Lung (tissue), 11 donors: ENCODE measurements at regions not wholly inside any gene's neighbourhood (a gene's known extent, or its start where the extent isn't known, plus 50 kb on each side); places are given as distances from the start of the nearest gene placed in this dataset.

ENCODE experiments used
- ATAC-seq: fragments of 200-7000 bp; cut with Tn5 transposase; one replicate; pipeline ENCODE4 v1.9.1; 2020; ENCODE audit warnings: moderate number of reproducible peaks; ENCODE audit not compliant: insufficient read depth, low FRiP score
- DNase-seq, 3 donors: peaks; one replicate each; pipeline ENCODE4 v3.0.0-alpha.2; 2013 to 2017
- H3K27ac ChIP-seq, 2 donors: one replicate each; pipeline ENCODE4 v1.5.1; 2013; ENCODE audit warnings: mild to moderate bottlenecking in 2 of 2, moderate library complexity in 2 of 2, control low read depth in 1 of 2, inconsistent platforms in 1 of 2, low read depth in 1 of 2, low read length in 1 of 2
- H3K27me3 ChIP-seq, 3 donors: one replicate each; pipeline ENCODE4 v1.5.1; 2013; ENCODE audit warnings: low read length in 2 of 3; ENCODE audit not compliant: control insufficient read depth in 3 of 3, insufficient read depth in 3 of 3
- H3K36me3 ChIP-seq, 4 donors: one replicate each; pipeline ENCODE4 v1.5.1; 2013; ENCODE audit warnings: low read length in 4 of 4, mild to moderate bottlenecking in 1 of 4, moderate library complexity in 1 of 4; ENCODE audit not compliant: control insufficient read depth in 4 of 4, insufficient read depth in 4 of 4
- H3K4me1 ChIP-seq, 5 donors: one replicate each; pipeline ENCODE4 v1.5.1; 2013; ENCODE audit warnings: low read length in 5 of 5, mild to moderate bottlenecking in 2 of 5, moderate library complexity in 1 of 5; ENCODE audit not compliant: control insufficient read depth in 5 of 5, insufficient read depth in 5 of 5
- H3K4me3 ChIP-seq: one replicate; pipeline ENCODE4 v1.5.1; 2013; ENCODE audit warnings: mild to moderate bottlenecking, control low read depth, moderate library complexity
- H3K9ac ChIP-seq, 2 donors: one replicate each; pipeline ENCODE4 v1.5.1; 2013; ENCODE audit warnings: low read length in 2 of 2, control low read depth in 1 of 2; ENCODE audit not compliant: insufficient read depth in 1 of 2
- H3K9me3 ChIP-seq, 4 donors: one replicate each; pipeline ENCODE4 v1.5.1; 2013; ENCODE audit warnings: low read length in 3 of 4, mild to moderate bottlenecking in 1 of 4, moderate library complexity in 1 of 4; ENCODE audit not compliant: control insufficient read depth in 4 of 4, insufficient read depth in 3 of 4
- CTCF ChIP-seq: IDR thresholded peaks from 2 replicates; pipeline ENCODE4 v1.5.1; 2012; ENCODE audit warnings: mild to moderate bottlenecking; ENCODE audit errors: control extremely low read depth, extremely low read depth
- WGBS, 2 donors: extraction: QIAGEN DNeasy Blood & Tissue Kit; methylation state at CpG; one replicate each; pipeline ENCODE4 v1.1.7; 2013; 5-methylcytosine and 5-hydroxymethylcytosine counted together
- donor health status: control.
- donor health status: control.
- donor health status: Bipolar disorder and iron deficiency.
- donor health status: healthy.
- donor health status: DM: yes; HTN: yes; CAD: no.

- WGBS, 2 donors = 83 to 85% methylated on average over 2 of the region's 2 CpGs
- H3K9me3 ChIP-seq = no peaks in the 10 kb centered on the region
- no peaks in the 10 kb centered on the region for H3K27me3 ChIP-seq
- DNase-seq = no peak
- no peak for TF ChIP-seq CTCF
- H3K9ac ChIP-seq = no peak overlapping the region
- H3K4me1 ChIP-seq = no peaks in the 10 kb centered on the region
- H3K4me3 ChIP-seq = no peak overlapping the region
- H3K36me3 ChIP-seq = no peaks in the 10 kb centered on the region
- no peak overlapping the region for H3K27ac ChIP-seq
- ATAC-seq = no peak
These were observed 80.4 kb upstream of the MARCHF11 start for GRCh38 chr5:16260000-16260399.

DNA sequence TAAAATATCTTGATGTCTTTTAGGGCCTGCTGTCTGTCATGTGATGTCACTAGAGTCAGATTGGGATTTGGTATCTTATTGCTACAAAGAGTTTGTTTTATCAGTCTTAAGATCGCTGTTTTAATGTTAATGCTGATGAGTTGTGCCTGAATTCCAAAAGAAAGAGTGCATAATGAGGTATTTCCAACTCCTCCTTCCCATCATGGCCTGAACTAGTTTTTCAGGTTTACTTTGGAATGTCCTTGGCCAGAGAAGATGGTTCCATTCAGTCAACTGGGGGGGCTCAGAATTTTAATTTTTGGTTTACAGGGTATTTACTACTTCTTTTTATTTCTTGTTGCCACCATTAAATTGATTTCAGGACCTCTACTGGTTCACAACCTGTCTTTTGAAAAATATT, 74.3 kb upstream of the MARCHF11 start:
- DNase-seq = no peak
- no peak overlapping the region for H3K9ac ChIP-seq
- no peaks in the 10 kb centered on the region for H3K9me3 ChIP-seq
- H3K4me1 ChIP-seq = no peaks in the 10 kb centered on the region
- no peak overlapping the region for H3K27ac ChIP-seq
- H3K27me3 ChIP-seq = no peaks in the 10 kb centered on the region
- 64 to 88% methylated on average over 1 of the region's 1 CpG for WGBS, 2 donors
- ATAC-seq = no peak
- no peak for TF ChIP-seq CTCF
- H3K36me3 ChIP-seq = no peaks in the 10 kb centered on the region
- no peak overlapping the region for H3K4me3 ChIP-seq

GRCh38 chr5:16245956-16246355, 66.4 kb upstream of the MARCHF11 start:
- H3K9me3 ChIP-seq = peaks cover 0 to 2% (median 0%) of the 10 kb centered on the region in 4 donors
- H3K27ac ChIP-seq = no peak overlapping the region
- WGBS, 2 donors = 23 to 41% methylated on average over 1 of the region's 1 CpG
- H3K9ac ChIP-seq = no peak overlapping the region
- H3K36me3 ChIP-seq = no peaks in the 10 kb centered on the region
- DNase-seq (no peak), ATAC-seq (no peak)
- no peak overlapping the region for H3K4me3 ChIP-seq
- peaks cover 0 to 3% (median 0%) of the 10 kb centered on the region in 5 donors for H3K4me1 ChIP-seq
- TF ChIP-seq CTCF = no peak
- no peaks in the 10 kb centered on the region for H3K27me3 ChIP-seq

- whole genome bisulfite sequencing, 2 donors = 62 to 81% methylated on average over 4 of the region's 4 CpGs
These were observed 65.7 kb upstream of the MARCHF11 start for GRCh38 chr5:16245249-16245648.

More at GRCh38 chr5:16245249-16245648, 65.7 kb upstream of the MARCHF11 start:
- ATAC-seq (no peak), DNase-seq (no peak)
- peaks cover 0 to 3% (median 0%) of the 10 kb centered on the region in 5 donors for H3K4me1 ChIP-seq
- H3K4me3 ChIP-seq = no peak overlapping the region
- no peaks in the 10 kb centered on the region for H3K27me3 ChIP-seq
- TF ChIP-seq CTCF = no peak
- H3K36me3 ChIP-seq = no peaks in the 10 kb centered on the region
- no peak overlapping the region for H3K27ac ChIP-seq
- peaks cover 0 to 2% (median 0%) of the 10 kb centered on the region in 4 donors for H3K9me3 ChIP-seq
- H3K9ac ChIP-seq = no peak overlapping the region
